Ishikawa (cell line): ENCODE measurements at regions not wholly inside any gene's neighbourhood (a gene's known extent, or its start where the extent isn't known, plus 50 kb on each side); places are given as distances from the start of the nearest gene placed in this dataset.

ENCODE experiments used
- CEBPB ChIP-seq: IDR thresholded peaks from 2 replicates; pipeline ENCODE4 v1.6.1; 2012
- CREB1 ChIP-seq: IDR thresholded peaks from 2 replicates; pipeline ENCODE4 v1.6.1; 2012; ENCODE audit warnings: low read depth
- EGR1 ChIP-seq: IDR thresholded peaks from 2 replicates; pipeline ENCODE4 v1.6.1; 2012
- EP300 ChIP-seq: IDR thresholded peaks from 2 replicates; pipeline ENCODE4 v1.6.1; 2012; ENCODE audit warnings: borderline replicate concordance
- FOXM1 ChIP-seq: IDR thresholded peaks from 2 replicates; pipeline ENCODE4 v1.6.1; 2012; ENCODE audit warnings: low read depth, borderline replicate concordance
- MAX ChIP-seq: IDR thresholded peaks from 2 replicates; pipeline ENCODE4 v1.6.1; 2012
- NFIC ChIP-seq: IDR thresholded peaks from 2 replicates; pipeline ENCODE4 v1.6.1; 2012
- RAD21 ChIP-seq: IDR thresholded peaks from 2 replicates; pipeline ENCODE4 v1.6.1; 2012; ENCODE audit warnings: low read depth
- REST ChIP-seq: IDR thresholded peaks from 2 replicates; pipeline ENCODE4 v1.6.1; 2012; ENCODE audit warnings: low read depth, mild to moderate bottlenecking
- TAF1 ChIP-seq: IDR thresholded peaks from 2 replicates; pipeline ENCODE4 v1.6.1; 2012; ENCODE audit warnings: low read depth, mild to moderate bottlenecking
- TCF12 ChIP-seq: IDR thresholded peaks from 2 replicates; pipeline ENCODE4 v1.6.1; 2012; ENCODE audit warnings: low read depth
- TEAD4 ChIP-seq: IDR thresholded peaks from 2 replicates; pipeline ENCODE4 v1.6.1; 2012
- YY1 ChIP-seq: IDR thresholded peaks from 2 replicates; pipeline ENCODE4 v1.6.1; 2012; ENCODE audit warnings: low read depth
- ZBTB7A ChIP-seq: IDR thresholded peaks from 2 replicates; pipeline ENCODE4 v1.6.1; 2012; ENCODE audit warnings: low read depth
- TF ChIP-seq, protein P1 (sequence below): IDR thresholded peaks from 2 replicates; pipeline ENCODE4 v1.6.1; 2012

GRCh38 chr22:49491726-49492125 is 335.9 kb downstream of the BRD1 start:
- TF ChIP-seq TEAD4 = no peak
- TF ChIP-seq, protein P1, sequence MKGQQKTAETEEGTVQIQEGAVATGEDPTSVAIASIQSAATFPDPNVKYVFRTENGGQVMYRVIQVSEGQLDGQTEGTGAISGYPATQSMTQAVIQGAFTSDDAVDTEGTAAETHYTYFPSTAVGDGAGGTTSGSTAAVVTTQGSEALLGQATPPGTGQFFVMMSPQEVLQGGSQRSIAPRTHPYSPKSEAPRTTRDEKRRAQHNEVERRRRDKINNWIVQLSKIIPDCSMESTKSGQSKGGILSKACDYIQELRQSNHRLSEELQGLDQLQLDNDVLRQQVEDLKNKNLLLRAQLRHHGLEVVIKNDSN = no peak
- TF ChIP-seq YY1 = no peak
- TF ChIP-seq FOXM1 = no peak
- TF ChIP-seq ZBTB7A = no peak
- no peak for TF ChIP-seq CEBPB
- no peak for TF ChIP-seq EGR1
- TF ChIP-seq EP300 = no peak
- TF ChIP-seq TAF1 = no peak
- no peak for TF ChIP-seq RAD21
- no peak for TF ChIP-seq CREB1
- TF ChIP-seq REST = no peak
- no peak for TF ChIP-seq NFIC
- TF ChIP-seq MAX = no peak
- TF ChIP-seq TCF12 = no peak

GRCh38 chr22:49491221-49491635 is 336.4 kb downstream of the BRD1 start:
- no peak for TF ChIP-seq RAD21
- TF ChIP-seq EGR1 = no peak
- TF ChIP-seq, protein P1 = no peak

DNA sequence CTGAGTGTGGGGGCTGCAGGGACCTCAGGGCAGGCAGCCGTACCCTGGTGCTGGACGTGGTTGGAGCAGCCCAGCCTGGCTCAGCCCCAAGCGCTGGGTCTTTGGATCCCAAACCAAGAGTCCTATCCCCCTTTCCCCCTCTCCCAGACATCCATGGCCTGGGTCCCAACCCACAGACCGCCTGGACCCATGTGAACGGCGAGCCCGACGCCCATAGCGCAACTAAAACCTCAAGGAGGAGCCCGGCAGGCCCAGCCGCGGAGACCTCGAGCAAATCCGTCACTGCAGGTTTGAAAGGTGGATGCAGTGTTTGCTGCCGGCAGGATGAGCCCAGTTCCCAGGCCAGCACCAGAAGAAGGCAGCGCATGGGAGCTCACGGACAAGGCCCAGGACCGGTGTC is 337.0 kb downstream of the BRD1 start:
- no peak for TF ChIP-seq EGR1
- TF ChIP-seq TEAD4 = no peak
- TF ChIP-seq, protein P1 = no peak
- TF ChIP-seq CEBPB = no peak
- TF ChIP-seq YY1 = no peak
- TF ChIP-seq TAF1 = no peak
- no peak for TF ChIP-seq TCF12
- TF ChIP-seq FOXM1 = no peak
- TF ChIP-seq MAX = no peak
- no peak for TF ChIP-seq NFIC
- no peak for TF ChIP-seq REST
- no peak for TF ChIP-seq ZBTB7A
- no peak for TF ChIP-seq RAD21
- TF ChIP-seq CREB1 = no peak

DNA sequence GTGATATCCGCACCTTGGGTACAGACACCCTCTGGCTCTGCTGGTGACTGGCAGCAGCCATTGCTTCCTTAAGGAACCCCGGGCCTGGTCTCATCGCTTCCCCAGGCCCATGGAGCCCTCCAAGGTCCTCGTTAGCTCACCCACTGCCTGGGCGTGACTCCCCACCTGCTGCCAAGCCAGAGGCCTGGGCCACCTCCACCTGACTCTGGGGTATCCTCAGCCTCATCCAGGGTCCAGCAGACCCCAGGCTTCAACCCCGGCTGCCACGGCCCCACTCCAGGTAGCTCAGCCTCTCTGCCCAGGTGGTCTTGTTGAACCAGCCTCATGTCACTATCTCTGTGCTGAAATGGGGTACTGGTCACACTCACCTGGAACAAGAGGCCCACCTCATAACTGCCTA is 337.9 kb downstream of the BRD1 start:
- TF ChIP-seq MAX (no peak), EP300 (no peak), TAF1 (no peak), TEAD4 (no peak), CREB1 (no peak), RAD21 (no peak), REST (no peak), FOXM1 (no peak), EGR1 (no peak), YY1 (no peak), ZBTB7A (no peak), CEBPB (no peak), NFIC (no peak), TCF12 (no peak)
- TF ChIP-seq, protein P1 = no peak
